Astrocyte (in vitro differentiated cells and primary cell): ENCODE measurements at regions not wholly inside any gene's neighbourhood (a gene's known extent, or its start where the extent isn't known, plus 50 kb on each side); places are given as distances from the start of the nearest gene placed in this dataset.

Experiments used
- DNase-seq: peaks from one replicate; pipeline ENCODE4 v3.0.0-alpha.2; 2010; ENCODE audit warnings: low read depth
- FAIRE-seq: peaks from 2 replicates; lab custom pipeline; 2011; peaks lifted over from hg19 to GRCh38; lab: Jason Lieb, UNC
- H2AFZ ChIP-seq: 2 replicates; pipeline ENCODE4 v1.6.0; 2012; ENCODE audit warnings: low read depth, low read length, inconsistent platforms
- H3K27ac ChIP-seq: 2 replicates; pipeline ENCODE4 v1.5.1; 2011; ENCODE audit warnings: low read depth, low read length, inconsistent platforms
- H3K27me3 ChIP-seq: 2 replicates; pipeline ENCODE4 v1.6.0; 2011; ENCODE audit warnings: low read length, inconsistent platforms; ENCODE audit not compliant: insufficient read depth
- H3K36me3 ChIP-seq: 2 replicates; pipeline ENCODE4 v1.5.1; 2011; ENCODE audit warnings: low read length, inconsistent platforms; ENCODE audit not compliant: insufficient read depth
- H3K4me1 ChIP-seq: 2 replicates; pipeline ENCODE4 v1.5.1; 2011; ENCODE audit warnings: low read length, inconsistent platforms; ENCODE audit not compliant: insufficient read depth
- H3K4me2 ChIP-seq: 2 replicates; pipeline ENCODE4 v1.6.0; 2012; ENCODE audit warnings: low read length, inconsistent platforms
- H3K4me3 ChIP-seq: 2 replicates; pipeline ENCODE4 v1.5.1; 2011; ENCODE audit warnings: low read depth, mild to moderate bottlenecking, low read length, inconsistent platforms; ENCODE audit not compliant: insufficient read depth
- H3K79me2 ChIP-seq: 2 replicates; pipeline ENCODE4 v1.6.0; 2012; ENCODE audit warnings: mild to moderate bottlenecking, low read length, inconsistent platforms; ENCODE audit not compliant: insufficient read depth
- H3K9ac ChIP-seq: 2 replicates; pipeline ENCODE4 v1.6.0; 2012; ENCODE audit warnings: mild to moderate bottlenecking, low read length, inconsistent platforms
- H3K9me3 ChIP-seq: 2 replicates; pipeline ENCODE4 v1.5.1; 2012; ENCODE audit warnings: low read depth, mild to moderate bottlenecking, low read length, inconsistent platforms; ENCODE audit not compliant: insufficient read depth
- H4K20me1 ChIP-seq: 2 replicates; pipeline ENCODE4 v1.6.0; 2012; ENCODE audit warnings: low read length, inconsistent platforms; ENCODE audit not compliant: insufficient read depth
- H3K27ac Mint-ChIP-seq: one replicate; pipeline ENCODE4 v1.8.0; 2021; ENCODE audit warnings: mild to moderate bottlenecking, mixed read lengths; ENCODE audit not compliant: unreplicated experiment
- H3K27me3 Mint-ChIP-seq: one replicate; pipeline ENCODE4 v1.8.0; 2021; ENCODE audit warnings: low read depth, mixed read lengths; ENCODE audit not compliant: unreplicated experiment
- H3K36me3 Mint-ChIP-seq: one replicate; pipeline ENCODE4 v1.8.0; 2021; ENCODE audit warnings: low read depth, mixed read lengths; ENCODE audit not compliant: unreplicated experiment
- H3K4me1 Mint-ChIP-seq: one replicate; pipeline ENCODE4 v1.8.0; 2021; ENCODE audit warnings: low read depth, mixed read lengths; ENCODE audit not compliant: unreplicated experiment
- H3K4me3 Mint-ChIP-seq: one replicate; pipeline ENCODE4 v1.8.0; 2021; ENCODE audit warnings: mild to moderate bottlenecking, moderate library complexity, mixed read lengths; ENCODE audit not compliant: unreplicated experiment
- H3K9me3 Mint-ChIP-seq: one replicate; pipeline ENCODE4 v1.8.0; 2021; ENCODE audit warnings: mild to moderate bottlenecking, mixed read lengths; ENCODE audit not compliant: unreplicated experiment
- CTCF ChIP-seq: IDR thresholded peaks from 2 replicates; pipeline ENCODE4 v1.5.1; 2011; ENCODE audit warnings: low read depth, mild to moderate bottlenecking, inconsistent platforms, low read length, moderate library complexity; ENCODE audit not compliant: insufficient read depth
- EZH2 ChIP-seq: IDR thresholded peaks from 2 replicates; pipeline ENCODE4 v1.6.1; 2012; ENCODE audit warnings: mild to moderate bottlenecking, low read length, inconsistent platforms; ENCODE audit not compliant: insufficient read depth

GRCh38 chr9:79939819-79940218, 368.1 kb downstream of the TLE4 start:
- Histone ChIP-seq H4K20me1 (no peaks in the 10 kb centered on the region), H3K27me3 (no peaks in the 10 kb centered on the region), H3K9ac (no peak overlapping the region), H3K36me3 (no peaks in the 10 kb centered on the region), H3K4me1 (peaks cover 3% of the 10 kb centered on the region), H3K79me2 (no peaks in the 10 kb centered on the region), H3K4me2 (no peak overlapping the region), H2AFZ (no peak overlapping the region), H3K27ac (no peak overlapping the region), H3K4me3 (no peak overlapping the region), H3K9me3 (no peaks in the 10 kb centered on the region)
- Mint-ChIP-seq H3K27ac (no peak overlapping the region), H3K27me3 (no peaks in the 10 kb centered on the region), H3K4me1 (no peaks in the 10 kb centered on the region), H3K36me3 (no peaks in the 10 kb centered on the region), H3K4me3 (no peak overlapping the region), H3K9me3 (no peaks in the 10 kb centered on the region)
- DNase-seq (peak; percentile 2), FAIRE-seq (no peak)
- TF ChIP-seq CTCF, result no peak
- TF ChIP-seq EZH2, result no peak

- DNase-seq, result no peak
- H3K4me1 Mint-ChIP-seq, result no peaks in the 10 kb centered on the region
- H3K9me3 ChIP-seq, result no peaks in the 10 kb centered on the region
- no peak overlapping the region for H3K9ac ChIP-seq
- no peaks in the 10 kb centered on the region for H3K27me3 Mint-ChIP-seq
- no peak overlapping the region for H3K4me3 ChIP-seq
- H3K4me3 Mint-ChIP-seq, result no peak overlapping the region
- no peak for FAIRE-seq
- peaks cover 3% of the 10 kb centered on the region for H3K4me1 ChIP-seq
- no peaks in the 10 kb centered on the region for H3K79me2 ChIP-seq
- H3K9me3 Mint-ChIP-seq, result no peaks in the 10 kb centered on the region
- TF ChIP-seq CTCF (no peak), EZH2 (no peak)
- no peak overlapping the region for H3K4me2 ChIP-seq
- no peak overlapping the region for H3K27ac ChIP-seq
- H3K36me3 ChIP-seq, result no peaks in the 10 kb centered on the region
- H3K27me3 ChIP-seq, result no peaks in the 10 kb centered on the region
- no peak overlapping the region for H3K27ac Mint-ChIP-seq
- H2AFZ ChIP-seq, result no peak overlapping the region
- no peaks in the 10 kb centered on the region for H3K36me3 Mint-ChIP-seq
- H4K20me1 ChIP-seq, result no peaks in the 10 kb centered on the region
Measured at GRCh38 chr9:79936336-79936735, 364.6 kb downstream of the TLE4 start.

GRCh38 chr9:79929285-79929684, 357.5 kb downstream of the TLE4 start:
- Histone ChIP-seq H3K4me3 (no peak overlapping the region), H4K20me1 (no peaks in the 10 kb centered on the region), H3K9ac (no peak overlapping the region), H3K79me2 (no peaks in the 10 kb centered on the region), H3K27ac (no peak overlapping the region), H2AFZ (no peak overlapping the region), H3K9me3 (no peaks in the 10 kb centered on the region), H3K4me2 (no peak overlapping the region), H3K4me1 (no peaks in the 10 kb centered on the region), H3K27me3 (no peaks in the 10 kb centered on the region), H3K36me3 (no peaks in the 10 kb centered on the region)
- peaks cover 6% of the 10 kb centered on the region for H3K27me3 Mint-ChIP-seq
- no peak for DNase-seq
- H3K4me1 Mint-ChIP-seq, result peaks cover 5% of the 10 kb centered on the region
- TF ChIP-seq CTCF, result no peak
- TF ChIP-seq EZH2, result no peak
- H3K36me3 Mint-ChIP-seq, result no peaks in the 10 kb centered on the region
- H3K9me3 Mint-ChIP-seq, result no peaks in the 10 kb centered on the region
- no peak for FAIRE-seq
- no peak overlapping the region for H3K4me3 Mint-ChIP-seq
- no peak overlapping the region for H3K27ac Mint-ChIP-seq
